ENCODE measurements at regions not wholly inside any gene's neighbourhood (a gene's known extent, or its start where the extent isn't known, plus 50 kb on each side); places are given as distances from the start of the nearest gene placed in this dataset.

DNA sequence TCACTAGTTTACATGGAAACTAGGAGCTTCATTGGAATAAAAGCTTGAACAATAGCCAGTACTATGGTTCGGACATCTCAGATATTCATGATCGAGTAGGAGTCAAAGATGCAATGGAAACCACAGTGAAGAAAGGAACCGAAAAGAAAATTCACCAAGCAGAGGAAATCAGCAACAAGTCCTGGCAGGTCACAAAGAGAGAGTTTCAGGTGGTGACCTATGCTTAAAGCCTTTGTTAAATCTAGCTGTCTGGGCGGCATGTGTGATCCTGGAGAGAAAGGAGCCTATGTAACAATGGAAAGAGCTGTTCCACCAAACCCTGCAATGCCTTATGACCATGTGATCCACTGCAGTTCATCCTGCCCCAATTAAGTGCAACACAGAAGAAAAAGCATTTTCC, 68.9 kb upstream of the POU2AF2 start:
- no peak overlapping the region for H2BK120ac ChIP-seq (ENCODE audit: insufficient read depth, low read length, poor library complexity)
- H3K79me1 ChIP-seq (ENCODE audit: low read length) = no peaks in the 10 kb centered on the region
- H3K27ac ChIP-seq (ENCODE audit: low read depth, low read length) = no peak overlapping the region
- H3K4me3 ChIP-seq (ENCODE audit: low read depth, low read length) = no peak overlapping the region
- no peaks in the 10 kb centered on the region for H3K27me3 ChIP-seq (ENCODE audit: insufficient read depth, low read length)
- H2AFZ ChIP-seq (ENCODE audit: insufficient read depth, low read length, poor library complexity) = no peak overlapping the region
- no peak overlapping the region for H3K23ac ChIP-seq (ENCODE audit: low read length)
- DNase-seq = no peak
- H4K12ac ChIP-seq (ENCODE audit: low read depth, low read length) = no peak overlapping the region
- no peak overlapping the region for H2AK5ac ChIP-seq (ENCODE audit: low read length)
- no peaks in the 10 kb centered on the region for H3K4me1 ChIP-seq (ENCODE audit: control insufficient read depth in 1 of 2, insufficient read depth in 2 of 2, low read length in 2 of 2)
- no peak overlapping the region for H3K4ac ChIP-seq (ENCODE audit: low read depth, low read length)
- WGBS (ENCODE audit: extremely low coverage, insufficient coverage, insufficient read length) = no CpG with 5 or more reads among the region's 4 CpGs
- H4K91ac ChIP-seq (ENCODE audit: low read depth, low read length) = no peak overlapping the region
- H3K4me2 ChIP-seq (ENCODE audit: low read length) = no peak overlapping the region
- no peak overlapping the region for H4K8ac ChIP-seq (ENCODE audit: low read depth, low read length)
- no peak overlapping the region for H2BK5ac ChIP-seq (ENCODE audit: low read depth, low read length, poor library complexity)
- no peaks in the 10 kb centered on the region for H3K79me2 ChIP-seq (ENCODE audit: control insufficient read depth, insufficient read depth, low read length, poor library complexity)
- no peak overlapping the region for H3K9ac ChIP-seq (ENCODE audit: low read length)
- H3K18ac ChIP-seq (ENCODE audit: low read length) = no peak overlapping the region
- H3K36me3 ChIP-seq (ENCODE audit: control insufficient read depth in 1 of 2, insufficient read depth in 2 of 2, low read length in 2 of 2) = no peaks in the 10 kb centered on the region
- H3K9me3 ChIP-seq (ENCODE audit: insufficient read depth, low read depth, low read length) = no peaks in the 10 kb centered on the region
- H2BK12ac ChIP-seq (ENCODE audit: low read length) = no peak overlapping the region
- no peak overlapping the region for H3K14ac ChIP-seq (ENCODE audit: low read length)

DNA sequence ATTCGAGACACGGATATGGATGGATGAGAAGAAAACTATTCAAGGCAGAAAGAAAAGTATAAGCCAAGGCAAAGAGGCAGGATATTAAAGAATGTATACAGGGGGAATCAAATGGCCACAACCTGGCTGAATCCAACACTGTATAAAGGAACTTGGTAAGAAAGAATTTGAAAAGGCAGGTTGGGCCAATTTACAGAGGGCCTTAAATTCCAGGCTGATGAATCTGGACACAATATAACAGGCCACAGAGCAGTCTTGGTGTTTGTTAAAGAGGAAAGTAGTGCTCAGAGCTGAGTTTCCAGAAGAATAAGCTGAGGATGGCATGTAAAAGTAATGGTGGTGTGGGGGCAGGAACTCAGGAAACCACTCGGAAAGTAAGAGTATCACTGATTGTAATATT, 72.3 kb upstream of the POU2AF2 start:
- H3K4me1 ChIP-seq (ENCODE audit: control insufficient read depth in 1 of 2, insufficient read depth in 2 of 2, low read length in 2 of 2) = no peaks in the 10 kb centered on the region
- no peaks in the 10 kb centered on the region for H3K79me2 ChIP-seq (ENCODE audit: control insufficient read depth, insufficient read depth, low read length, poor library complexity)
- no peaks in the 10 kb centered on the region for H3K79me1 ChIP-seq (ENCODE audit: low read length)
- H2BK5ac ChIP-seq (ENCODE audit: low read depth, low read length, poor library complexity) = no peak overlapping the region
- H3K27ac ChIP-seq (ENCODE audit: low read depth, low read length) = no peak overlapping the region
- no peaks in the 10 kb centered on the region for H3K9me3 ChIP-seq (ENCODE audit: insufficient read depth, low read depth, low read length)
- H3K9ac ChIP-seq (ENCODE audit: low read length) = no peak overlapping the region
- no peak overlapping the region for H3K4ac ChIP-seq (ENCODE audit: low read depth, low read length)
- no peak overlapping the region for H3K18ac ChIP-seq (ENCODE audit: low read length)
- WGBS (ENCODE audit: extremely low coverage, insufficient coverage, insufficient read length) = no CpG with 5 or more reads among the region's 3 CpGs
- no peak overlapping the region for H3K14ac ChIP-seq (ENCODE audit: low read length)
- no peak overlapping the region for H3K23ac ChIP-seq (ENCODE audit: low read length)
- H2BK12ac ChIP-seq (ENCODE audit: low read length) = no peak overlapping the region
- H3K4me3 ChIP-seq (ENCODE audit: low read depth, low read length) = no peak overlapping the region
- H2AK5ac ChIP-seq (ENCODE audit: low read length) = no peak overlapping the region
- no peaks in the 10 kb centered on the region for H3K36me3 ChIP-seq (ENCODE audit: control insufficient read depth in 1 of 2, insufficient read depth in 2 of 2, low read length in 2 of 2)
- no peak overlapping the region for H4K12ac ChIP-seq (ENCODE audit: low read depth, low read length)
- H2AFZ ChIP-seq (ENCODE audit: insufficient read depth, low read length, poor library complexity) = no peak overlapping the region
- H3K27me3 ChIP-seq (ENCODE audit: insufficient read depth, low read length) = no peaks in the 10 kb centered on the region
- no peak overlapping the region for H3K4me2 ChIP-seq (ENCODE audit: low read length)
- H2BK120ac ChIP-seq (ENCODE audit: insufficient read depth, low read length, poor library complexity) = no peak overlapping the region
- no peak overlapping the region for H4K91ac ChIP-seq (ENCODE audit: low read depth, low read length)
- H4K8ac ChIP-seq (ENCODE audit: low read depth, low read length) = no peak overlapping the region
- DNase-seq = no peak

DNA sequence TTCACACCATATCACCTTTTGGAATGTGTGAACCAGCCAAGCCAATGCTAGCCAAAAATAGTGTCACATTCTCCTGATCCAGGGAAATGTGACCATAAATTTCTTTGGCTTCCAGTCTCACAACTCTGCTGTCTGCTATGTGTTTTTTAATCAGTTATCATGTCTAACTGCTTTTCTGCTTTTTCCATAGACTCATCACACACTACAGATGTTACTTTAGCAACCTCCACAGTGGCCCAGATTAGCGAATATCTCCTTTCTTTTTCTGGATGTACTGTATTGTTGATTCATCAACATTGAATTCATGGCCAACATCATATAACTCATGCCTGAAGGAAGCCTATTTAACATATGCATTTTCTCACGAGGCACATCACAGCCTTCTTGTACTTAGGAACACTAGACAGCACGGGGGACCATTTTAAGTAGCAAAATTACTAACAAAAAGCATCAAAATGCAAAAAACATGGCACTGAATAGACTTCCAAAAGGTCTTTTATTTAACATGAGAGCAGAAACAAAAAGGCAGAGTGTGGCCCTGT, 73.1 kb upstream of the POU2AF2 start:
- no peaks in the 10 kb centered on the region for H3K79me1 ChIP-seq (ENCODE audit: low read length)
- H3K79me2 ChIP-seq (ENCODE audit: control insufficient read depth, insufficient read depth, low read length, poor library complexity) = no peaks in the 10 kb centered on the region
- no peak for DNase-seq
- no peaks in the 10 kb centered on the region for H3K9me3 ChIP-seq (ENCODE audit: insufficient read depth, low read depth, low read length)
- no peak overlapping the region for H3K23ac ChIP-seq (ENCODE audit: low read length)
- H4K91ac ChIP-seq (ENCODE audit: low read depth, low read length) = no peak overlapping the region
- no peak overlapping the region for H4K8ac ChIP-seq (ENCODE audit: low read depth, low read length)
- H3K4me2 ChIP-seq (ENCODE audit: low read length) = no peak overlapping the region
- H3K27ac ChIP-seq (ENCODE audit: low read depth, low read length) = no peak overlapping the region
- no peak overlapping the region for H3K14ac ChIP-seq (ENCODE audit: low read length)
- no peak overlapping the region for H2BK12ac ChIP-seq (ENCODE audit: low read length)
- H2BK5ac ChIP-seq (ENCODE audit: low read depth, low read length, poor library complexity) = no peak overlapping the region
- no peak overlapping the region for H4K12ac ChIP-seq (ENCODE audit: low read depth, low read length)
- H2AK5ac ChIP-seq (ENCODE audit: low read length) = no peak overlapping the region
- H3K4me1 ChIP-seq (ENCODE audit: control insufficient read depth in 1 of 2, insufficient read depth in 2 of 2, low read length in 2 of 2) = no peaks in the 10 kb centered on the region
- no peak overlapping the region for H3K4me3 ChIP-seq (ENCODE audit: low read depth, low read length)
- H3K4ac ChIP-seq (ENCODE audit: low read depth, low read length) = no peak overlapping the region
- no peak overlapping the region for H2AFZ ChIP-seq (ENCODE audit: insufficient read depth, low read length, poor library complexity)
- no peak overlapping the region for H2BK120ac ChIP-seq (ENCODE audit: insufficient read depth, low read length, poor library complexity)
- H3K9ac ChIP-seq (ENCODE audit: low read length) = no peak overlapping the region
- WGBS (ENCODE audit: extremely low coverage, insufficient coverage, insufficient read length) = no CpG with 5 or more reads among the region's 3 CpGs
- no peaks in the 10 kb centered on the region for H3K27me3 ChIP-seq (ENCODE audit: insufficient read depth, low read length)
- H3K18ac ChIP-seq (ENCODE audit: low read length) = no peak overlapping the region
- H3K36me3 ChIP-seq (ENCODE audit: control insufficient read depth in 1 of 2, insufficient read depth in 2 of 2, low read length in 2 of 2) = no peaks in the 10 kb centered on the region

DNA sequence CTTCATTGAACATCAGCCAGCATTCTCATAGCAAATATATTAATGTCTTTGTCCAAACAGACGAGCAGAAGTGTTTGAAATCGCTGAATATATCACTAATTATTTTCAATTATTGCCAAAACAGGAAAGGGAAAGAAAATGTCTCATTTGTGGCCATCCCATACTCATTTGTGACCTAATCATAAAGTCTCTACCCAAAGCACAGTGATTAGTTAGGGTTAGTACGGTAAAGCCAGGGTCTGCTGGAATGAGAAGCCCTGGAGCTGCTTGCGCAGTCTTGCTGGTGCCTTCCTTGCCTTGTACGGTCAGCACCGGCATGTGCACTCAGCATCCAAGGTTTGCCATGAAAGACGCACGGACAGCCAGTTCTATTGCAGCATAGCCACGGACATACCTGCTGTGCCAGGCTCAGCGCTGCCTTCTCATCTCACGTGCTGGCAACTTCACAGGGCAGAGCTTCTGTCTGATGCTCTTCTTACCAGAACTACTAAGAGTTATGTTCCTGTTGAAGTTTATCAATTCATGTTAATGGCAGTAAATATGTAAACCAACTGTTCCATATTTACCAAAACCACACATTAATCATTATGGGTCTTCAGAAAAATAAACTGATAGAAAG, 74.7 kb upstream of the POU2AF2 start:
- no peak overlapping the region for H2BK5ac ChIP-seq (ENCODE audit: low read depth, low read length, poor library complexity)
- no peak overlapping the region for H4K91ac ChIP-seq (ENCODE audit: low read depth, low read length)
- H3K9me3 ChIP-seq (ENCODE audit: insufficient read depth, low read depth, low read length) = no peaks in the 10 kb centered on the region
- H2BK12ac ChIP-seq (ENCODE audit: low read length) = no peak overlapping the region
- no peaks in the 10 kb centered on the region for H3K27me3 ChIP-seq (ENCODE audit: insufficient read depth, low read length)
- H3K18ac ChIP-seq (ENCODE audit: low read length) = no peak overlapping the region
- no peaks in the 10 kb centered on the region for H3K36me3 ChIP-seq (ENCODE audit: control insufficient read depth in 1 of 2, insufficient read depth in 2 of 2, low read length in 2 of 2)
- no peaks in the 10 kb centered on the region for H3K79me1 ChIP-seq (ENCODE audit: low read length)
- no peak overlapping the region for H3K9ac ChIP-seq (ENCODE audit: low read length)
- no peak overlapping the region for H3K4me2 ChIP-seq (ENCODE audit: low read length)
- no CpG with 5 or more reads among the region's 11 CpGs for WGBS (ENCODE audit: extremely low coverage, insufficient coverage, insufficient read length)
- H4K8ac ChIP-seq (ENCODE audit: low read depth, low read length) = no peak overlapping the region
- no peak overlapping the region for H3K23ac ChIP-seq (ENCODE audit: low read length)
- H3K4ac ChIP-seq (ENCODE audit: low read depth, low read length) = no peak overlapping the region
- no peak overlapping the region for H3K14ac ChIP-seq (ENCODE audit: low read length)
- no peaks in the 10 kb centered on the region for H3K4me1 ChIP-seq (ENCODE audit: control insufficient read depth in 1 of 2, insufficient read depth in 2 of 2, low read length in 2 of 2)
- H2AFZ ChIP-seq (ENCODE audit: insufficient read depth, low read length, poor library complexity) = no peak overlapping the region
- no peak overlapping the region for H2AK5ac ChIP-seq (ENCODE audit: low read length)
- no peaks in the 10 kb centered on the region for H3K79me2 ChIP-seq (ENCODE audit: control insufficient read depth, insufficient read depth, low read length, poor library complexity)
- no peak overlapping the region for H3K4me3 ChIP-seq (ENCODE audit: low read depth, low read length)
- no peak overlapping the region for H2BK120ac ChIP-seq (ENCODE audit: insufficient read depth, low read length, poor library complexity)
- DNase-seq = no peak
- H3K27ac ChIP-seq (ENCODE audit: low read depth, low read length) = no peak overlapping the region
- H4K12ac ChIP-seq (ENCODE audit: low read depth, low read length) = no peak overlapping the region
